WTC11 (cell line): ENCODE measurements at regions not wholly inside any gene's neighbourhood (a gene's known extent, or its start where the extent isn't known, plus 50 kb on each side); places are given as distances from the start of the nearest gene placed in this dataset.

Experiments used
- ARID4B ChIP-seq: sonication (generic); formaldehyde crosslinking; IDR thresholded peaks from 2 replicates; pipeline ENCODE4 v1.8.0; 2023; ENCODE audit warnings: missing genetic modification reagents, mild to moderate bottlenecking, borderline replicate concordance
- CTCF ChIP-seq: fragments of 200-600 bp; IDR thresholded peaks from 2 replicates; pipeline ENCODE4 v1.8.0; 2022; ENCODE audit warnings: antibody characterized with exemption
- IRF1 ChIP-seq: sonication (generic); formaldehyde crosslinking; IDR thresholded peaks from 2 replicates; pipeline ENCODE4 v1.8.0; 2023; ENCODE audit warnings: missing genetic modification reagents
- JUN ChIP-seq: sonication (generic); formaldehyde crosslinking; IDR thresholded peaks from 2 replicates; pipeline ENCODE4 v1.8.0; 2023; ENCODE audit warnings: mild to moderate bottlenecking, missing genetic modification reagents
- NR3C1 ChIP-seq: sonication (generic); formaldehyde crosslinking; conservative IDR thresholded peaks from 2 replicates; pipeline ENCODE4 v1.8.1; 2023; ENCODE audit warnings: low read depth, mild to moderate bottlenecking, missing genetic modification reagents
- SMAD3 ChIP-seq: sonication (generic); formaldehyde crosslinking; IDR thresholded peaks from 2 replicates; pipeline ENCODE4 v1.8.0; 2022; ENCODE audit warnings: missing genetic modification reagents, mild to moderate bottlenecking, borderline replicate concordance
- SOX15 ChIP-seq: fragments of 250-450 bp; sonication (Bioruptor Pico); IDR thresholded peaks from 2 replicates; pipeline ENCODE4 v1.9.0; 2021; ENCODE audit warnings: mild to moderate bottlenecking
- SP1 ChIP-seq: sonication (generic); formaldehyde crosslinking; conservative IDR thresholded peaks from 2 replicates; pipeline ENCODE4 v1.8.1; 2022; ENCODE audit warnings: missing genetic modification reagents
- TP53 ChIP-seq: sonication (generic); formaldehyde crosslinking; IDR thresholded peaks from 2 replicates; pipeline ENCODE4 v1.8.1; 2023; ENCODE audit warnings: mild to moderate bottlenecking, missing genetic modification reagents
- ZNF121 ChIP-seq: sonication (generic); formaldehyde crosslinking; IDR thresholded peaks from 2 replicates; pipeline ENCODE4 v1.8.0; 2023; ENCODE audit warnings: missing genetic modification reagents

GRCh38 chr2:153812632-153813031 lies 59.1 kb upstream of the GALNT13 start:
- TF ChIP-seq CTCF (no peak), JUN (CRISPR knock-in tag) (no peak), SMAD3 (no peak), SOX15 (no peak), NR3C1 (CRISPR knock-in tag) (no peak), ZNF121 (no peak), SP1 (CRISPR knock-in tag) (no peak), ARID4B (CRISPR knock-in tag) (no peak), IRF1 (CRISPR knock-in tag) (no peak), TP53 (CRISPR knock-in tag) (no peak)
